ENCODE measurements at regions not wholly inside any gene's neighbourhood (a gene's known extent, or its start where the extent isn't known, plus 50 kb on each side); places are given as distances from the start of the nearest gene placed in this dataset.

- TF ChIP-seq ZBTB33 (IDR thresholded peaks at IDR 0.05; ENCODE audit: borderline replicate concordance, low read depth) (no peak), TCF12 (IDR thresholded peaks at IDR 0.05) (no peak), FOSL2 (IDR thresholded peaks at IDR 0.05; ENCODE audit: borderline replicate concordance, low read depth) (no peak), NFIC (IDR thresholded peaks at IDR 0.05; ENCODE audit: borderline replicate concordance) (no peak), GATA2 (CRISPR knock-in tag; IDR thresholded peaks at IDR 0.05) (no peak), MXI1 (IDR thresholded peaks at IDR 0.05; ENCODE audit: low read depth, low read length) (no peak)
- TF ChIP-seq, protein P1, sequence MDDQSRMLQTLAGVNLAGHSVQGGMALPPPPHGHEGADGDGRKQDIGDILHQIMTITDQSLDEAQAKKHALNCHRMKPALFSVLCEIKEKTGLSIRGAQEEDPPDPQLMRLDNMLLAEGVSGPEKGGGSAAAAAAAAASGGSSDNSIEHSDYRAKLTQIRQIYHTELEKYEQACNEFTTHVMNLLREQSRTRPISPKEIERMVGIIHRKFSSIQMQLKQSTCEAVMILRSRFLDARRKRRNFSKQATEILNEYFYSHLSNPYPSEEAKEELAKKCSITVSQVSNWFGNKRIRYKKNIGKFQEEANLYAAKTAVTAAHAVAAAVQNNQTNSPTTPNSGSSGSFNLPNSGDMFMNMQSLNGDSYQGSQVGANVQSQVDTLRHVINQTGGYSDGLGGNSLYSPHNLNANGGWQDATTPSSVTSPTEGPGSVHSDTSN (IDR thresholded peaks at IDR 0.05): no peak
These were observed 471.9 kb upstream of the UBE2E3 start (continued) for GRCh38 chr2:180508458-180508857.

GRCh38 chr2:180507028-180507427 lies 473.4 kb upstream of the UBE2E3 start:
- Histone ChIP-seq H3K27ac (ENCODE audit: low read depth in 2 of 2, low read length in 1 of 2) (no peak overlapping the region), H3K9me2 (0 out of 2 replicates have a peak, but pooled peaks cover under 1% of the 10 kb centered on the region), H3K27me3 (ENCODE audit: insufficient read depth) (no peaks in the 10 kb centered on the region), H3K4me3 (ENCODE audit: low read depth in 2 of 2, low read length in 1 of 2) (no peak overlapping the region), H3F3A (replicated peaks; ENCODE audit: insufficient read depth) (no peaks in the 10 kb centered on the region), H3K9me3 (no peaks in the 10 kb centered on the region), H3K79me2 (ENCODE audit: insufficient read depth) (no peaks in the 10 kb centered on the region), H3K9ac (no peak overlapping the region), H3K4me1 (ENCODE audit: control insufficient read depth in 1 of 2, insufficient read depth in 2 of 2, low read depth in 1 of 2, low read length in 1 of 2) (no peaks in the 10 kb centered on the region), H2AFZ (ENCODE audit: low read depth) (no peak overlapping the region), H3K4me2 (no peak overlapping the region), H3K36me3 (replicated peaks in 1 of 2; ENCODE audit: control insufficient read depth in 1 of 2, insufficient read depth in 2 of 2, low read length in 1 of 2) (no peaks in the 10 kb centered on the region), H4K20me1 (ENCODE audit: insufficient read depth) (no peaks in the 10 kb centered on the region)
- ChIA-PET CTCF (interaction anchor here (1.7 kb wide), 1 partner anchor 10 kb away, joined by 4 read pairs; no protein-coding TSS in a partner anchor), POLR2A (no interaction called here)
- DNase-seq: no peak
- no peak for TF ChIP-seq TCF12 (IDR thresholded peaks at IDR 0.05)
- TF ChIP-seq MEF2A (IDR thresholded peaks at IDR 0.05; ENCODE audit: borderline replicate concordance, low read depth): no peak
- no peak for TF ChIP-seq JUND (IDR thresholded peaks at IDR 0.05)
- no peak for TF ChIP-seq TEAD4 (IDR thresholded peaks at IDR 0.05; ENCODE audit: borderline replicate concordance, insufficient read depth)
- TF ChIP-seq, protein P2, sequence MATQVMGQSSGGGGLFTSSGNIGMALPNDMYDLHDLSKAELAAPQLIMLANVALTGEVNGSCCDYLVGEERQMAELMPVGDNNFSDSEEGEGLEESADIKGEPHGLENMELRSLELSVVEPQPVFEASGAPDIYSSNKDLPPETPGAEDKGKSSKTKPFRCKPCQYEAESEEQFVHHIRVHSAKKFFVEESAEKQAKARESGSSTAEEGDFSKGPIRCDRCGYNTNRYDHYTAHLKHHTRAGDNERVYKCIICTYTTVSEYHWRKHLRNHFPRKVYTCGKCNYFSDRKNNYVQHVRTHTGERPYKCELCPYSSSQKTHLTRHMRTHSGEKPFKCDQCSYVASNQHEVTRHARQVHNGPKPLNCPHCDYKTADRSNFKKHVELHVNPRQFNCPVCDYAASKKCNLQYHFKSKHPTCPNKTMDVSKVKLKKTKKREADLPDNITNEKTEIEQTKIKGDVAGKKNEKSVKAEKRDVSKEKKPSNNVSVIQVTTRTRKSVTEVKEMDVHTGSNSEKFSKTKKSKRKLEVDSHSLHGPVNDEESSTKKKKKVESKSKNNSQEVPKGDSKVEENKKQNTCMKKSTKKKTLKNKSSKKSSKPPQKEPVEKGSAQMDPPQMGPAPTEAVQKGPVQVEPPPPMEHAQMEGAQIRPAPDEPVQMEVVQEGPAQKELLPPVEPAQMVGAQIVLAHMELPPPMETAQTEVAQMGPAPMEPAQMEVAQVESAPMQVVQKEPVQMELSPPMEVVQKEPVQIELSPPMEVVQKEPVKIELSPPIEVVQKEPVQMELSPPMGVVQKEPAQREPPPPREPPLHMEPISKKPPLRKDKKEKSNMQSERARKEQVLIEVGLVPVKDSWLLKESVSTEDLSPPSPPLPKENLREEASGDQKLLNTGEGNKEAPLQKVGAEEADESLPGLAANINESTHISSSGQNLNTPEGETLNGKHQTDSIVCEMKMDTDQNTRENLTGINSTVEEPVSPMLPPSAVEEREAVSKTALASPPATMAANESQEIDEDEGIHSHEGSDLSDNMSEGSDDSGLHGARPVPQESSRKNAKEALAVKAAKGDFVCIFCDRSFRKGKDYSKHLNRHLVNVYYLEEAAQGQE (IDR thresholded peaks at IDR 0.05; ENCODE audit: low read depth, low read length): no peak
- TF ChIP-seq YY1 (IDR thresholded peaks at IDR 0.05; ENCODE audit: low read depth): no peak
- TF ChIP-seq GATA2 (CRISPR knock-in tag; IDR thresholded peaks at IDR 0.05): no peak
- no peak for TF ChIP-seq FOXJ3 (CRISPR knock-in tag; IDR thresholded peaks at IDR 0.05)
- TF ChIP-seq SMC3 (IDR thresholded peaks at IDR 0.05; ENCODE audit: low read depth, low read length): no peak
- no peak for TF ChIP-seq RXRA (IDR thresholded peaks at IDR 0.05; ENCODE audit: borderline replicate concordance, low read depth)
- no peak for TF ChIP-seq ZBTB33 (IDR thresholded peaks at IDR 0.05; ENCODE audit: borderline replicate concordance, low read depth)
- TF ChIP-seq TAF1 (IDR thresholded peaks at IDR 0.05; ENCODE audit: borderline replicate concordance, low read depth, low read length): no peak
- no peak for TF ChIP-seq MAX (IDR thresholded peaks at IDR 0.05; ENCODE audit: low read depth)
- no peak for TF ChIP-seq FOXM1 (IDR thresholded peaks at IDR 0.05; ENCODE audit: low read depth)
- no peak for TF ChIP-seq ELF1 (IDR thresholded peaks at IDR 0.05)
- TF ChIP-seq NFIC (IDR thresholded peaks at IDR 0.05; ENCODE audit: borderline replicate concordance): no peak
- TF ChIP-seq NRF1 (IDR thresholded peaks at IDR 0.05; ENCODE audit: low read depth, low read length): no peak
- TF ChIP-seq GABPA (IDR thresholded peaks at IDR 0.05; ENCODE audit: low read depth): no peak
- 75% methylated on average over 2 of the region's 2 CpGs for WGBS (ENCODE audit: low lambda C conversion rate)

Measured in SK-N-SH (cell line).